Stomach (tissue), 8 donors: ENCODE measurements at regions not wholly inside any gene's neighbourhood (a gene's known extent, or its start where the extent isn't known, plus 50 kb on each side); places are given as distances from the start of the nearest gene placed in this dataset.

Experiments
- DNase-seq, 2 donors: peaks; one replicate each; pipeline versions ENCODE4 v3.0.0 to v3.0.0-alpha.2; 2013 to 2019
- H3K27ac ChIP-seq, 5 donors: fragments of 200-600 bp in 4 of 5; sonication (generic) in 4 of 5; one replicate each; pipeline ENCODE4 v1.5.1; 2013 to 2019; ENCODE audit warnings: mild to moderate bottlenecking in 1 of 5, moderate library complexity in 1 of 5
- H3K27me3 ChIP-seq, 3 donors: fragments of 200-600 bp; sonication (generic); one replicate each; pipeline ENCODE4 v1.5.1; 2017 to 2019; ENCODE audit warnings: mixed run types in 1 of 3
- H3K36me3 ChIP-seq, 4 donors: fragments of 200-600 bp; sonication (generic); 1 replicate in 3 of 4; 2 replicates in 1 of 4; pipeline ENCODE4 v1.5.1; 2016 to 2019
- H3K4me1 ChIP-seq, 4 donors: fragments of 200-600 bp; sonication (generic); one replicate each; pipeline ENCODE4 v1.5.1; 2016 to 2019
- H3K4me3 ChIP-seq, 4 donors: fragments of 200-600 bp; sonication (generic) in 3 of 4; one replicate each; pipeline ENCODE4 v1.5.1; 2016 to 2019; ENCODE audit warnings: mild to moderate bottlenecking in 1 of 4
- H3K9me3 ChIP-seq, 4 donors: fragments of 200-600 bp; sonication (generic); one replicate each; pipeline ENCODE4 v1.5.1; 2016 to 2019
- EP300 ChIP-seq: sonication (generic); formaldehyde crosslinking; IDR thresholded peaks from one replicate; pipeline ENCODE4 v1.6.1; 2017; ENCODE audit warnings: antibody characterized with exemption
- POLR2A ChIP-seq, 4 donors: fragments of 450-650 bp; IDR thresholded peaks; one replicate each; pipeline ENCODE4 v1.6.1; 2016; ENCODE audit warnings: antibody characterized with exemption in 4 of 4, control low read depth in 2 of 4, mild to moderate bottlenecking in 1 of 4, moderate library complexity in 1 of 4
- POLR2AphosphoS5 ChIP-seq, 3 donors: sonication (generic); formaldehyde crosslinking; IDR thresholded peaks; one replicate each; pipeline ENCODE4 v1.6.1; 2016; ENCODE audit warnings: antibody characterized with exemption in 3 of 3
- WGBS, 5 donors: extraction: QIAGEN DNeasy Blood & Tissue Kit in 3 of 5; methylation state at CpG; one replicate each; pipeline versions ENCODE4 v1.1.5 to v1.1.7; 2013 to 2018; 5-methylcytosine and 5-hydroxymethylcytosine counted together
- intact Hi-C: fragments of 100-400 bp; cut with DNase I; formaldehyde crosslinking; loops from one replicate; pipeline ENCODE4 v1.15.1; 2023; ENCODE audit warnings: low total_unique reads
- TF ChIP-seq, protein P1 (sequence below), 7 experiments: fragments of 450-650 bp in 4 of 7; fragments of 200-600 bp in 3 of 7; sonication (generic) in 3 of 7; IDR thresholded peaks; one replicate each; pipeline ENCODE4 v1.5.1; 2016 to 2019; ENCODE audit warnings: antibody characterized with exemption in 7 of 7, control low read depth in 2 of 7, mild to moderate bottlenecking in 1 of 7
- donor health status: healthy with polysubstance abuse.
- donor health status: Bipolar disorder and iron deficiency.
- donor health status: healthy.

DNA sequence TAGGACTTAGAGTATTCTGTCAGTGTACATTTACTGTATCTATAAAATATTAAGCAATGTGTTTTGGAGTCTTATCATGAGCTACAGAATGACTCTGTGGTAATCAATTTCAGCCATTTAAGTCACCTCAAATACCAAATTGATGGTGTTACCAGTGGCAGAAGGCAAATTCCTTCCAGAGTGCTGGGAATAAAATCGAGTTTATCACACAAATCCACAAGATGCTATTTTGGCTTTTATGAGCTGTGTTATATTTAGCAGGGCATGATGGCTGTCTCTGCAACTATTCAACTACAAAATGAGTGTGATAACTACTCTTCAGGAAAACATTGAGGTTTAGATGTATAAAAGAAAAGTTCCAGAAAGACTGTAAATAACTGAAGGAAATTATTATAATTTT is 78.2 kb downstream of the AREG start:
- WGBS, 5 donors: 68 to 73% (median 68%) methylated on average over 1 of the region's 1 CpG
- no peak for DNase-seq
- intact Hi-C loops: no loop called here
- H3K9me3 ChIP-seq: no peaks in the 10 kb centered on the region
- no peak overlapping the region for H3K4me3 ChIP-seq
- H3K27ac ChIP-seq: no peak overlapping the region
- no peak for TF ChIP-seq EP300
- no peak for TF ChIP-seq POLR2A (IDR thresholded peaks at IDR 0.05)
- TF ChIP-seq POLR2AphosphoS5 (IDR thresholded peaks at IDR 0.05): no peak
- TF ChIP-seq, protein P1, sequence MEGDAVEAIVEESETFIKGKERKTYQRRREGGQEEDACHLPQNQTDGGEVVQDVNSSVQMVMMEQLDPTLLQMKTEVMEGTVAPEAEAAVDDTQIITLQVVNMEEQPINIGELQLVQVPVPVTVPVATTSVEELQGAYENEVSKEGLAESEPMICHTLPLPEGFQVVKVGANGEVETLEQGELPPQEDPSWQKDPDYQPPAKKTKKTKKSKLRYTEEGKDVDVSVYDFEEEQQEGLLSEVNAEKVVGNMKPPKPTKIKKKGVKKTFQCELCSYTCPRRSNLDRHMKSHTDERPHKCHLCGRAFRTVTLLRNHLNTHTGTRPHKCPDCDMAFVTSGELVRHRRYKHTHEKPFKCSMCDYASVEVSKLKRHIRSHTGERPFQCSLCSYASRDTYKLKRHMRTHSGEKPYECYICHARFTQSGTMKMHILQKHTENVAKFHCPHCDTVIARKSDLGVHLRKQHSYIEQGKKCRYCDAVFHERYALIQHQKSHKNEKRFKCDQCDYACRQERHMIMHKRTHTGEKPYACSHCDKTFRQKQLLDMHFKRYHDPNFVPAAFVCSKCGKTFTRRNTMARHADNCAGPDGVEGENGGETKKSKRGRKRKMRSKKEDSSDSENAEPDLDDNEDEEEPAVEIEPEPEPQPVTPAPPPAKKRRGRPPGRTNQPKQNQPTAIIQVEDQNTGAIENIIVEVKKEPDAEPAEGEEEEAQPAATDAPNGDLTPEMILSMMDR (IDR thresholded peaks at IDR 0.05): no peak
- H3K4me1 ChIP-seq: no peaks in the 10 kb centered on the region
- no peaks in the 10 kb centered on the region for H3K36me3 ChIP-seq
- no peaks in the 10 kb centered on the region for H3K27me3 ChIP-seq

DNA sequence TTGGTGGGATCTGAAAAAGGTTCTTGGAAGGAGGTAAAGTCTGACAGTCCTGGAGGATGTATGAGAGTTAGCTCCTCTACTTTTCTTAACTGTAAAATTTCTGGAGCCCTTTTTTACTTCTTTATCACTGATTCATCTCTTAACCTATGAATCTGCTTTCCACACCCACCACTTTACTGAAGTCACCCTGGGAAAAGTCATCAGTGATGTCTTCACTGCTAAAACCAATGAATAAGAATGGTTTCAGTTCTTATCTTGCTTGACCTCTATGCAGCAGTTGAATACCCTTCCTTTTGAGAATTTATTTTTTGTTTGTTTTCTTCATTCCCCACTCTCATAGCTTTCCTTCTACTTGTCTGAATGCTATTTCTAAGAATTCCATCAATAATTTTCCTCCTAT is 80.0 kb downstream of the AREG start:
- H3K4me3 ChIP-seq: no peak overlapping the region
- TF ChIP-seq, protein P1 (IDR thresholded peaks at IDR 0.05): no peak
- TF ChIP-seq POLR2A (IDR thresholded peaks at IDR 0.05): no peak
- TF ChIP-seq EP300: no peak
- TF ChIP-seq POLR2AphosphoS5 (IDR thresholded peaks at IDR 0.05): no peak
- no peak for DNase-seq
- H3K27me3 ChIP-seq: no peaks in the 10 kb centered on the region
- intact Hi-C loops: no loop called here
- no peaks in the 10 kb centered on the region for H3K4me1 ChIP-seq
- H3K27ac ChIP-seq: no peak overlapping the region
- no peaks in the 10 kb centered on the region for H3K9me3 ChIP-seq
- no peaks in the 10 kb centered on the region for H3K36me3 ChIP-seq

DNA sequence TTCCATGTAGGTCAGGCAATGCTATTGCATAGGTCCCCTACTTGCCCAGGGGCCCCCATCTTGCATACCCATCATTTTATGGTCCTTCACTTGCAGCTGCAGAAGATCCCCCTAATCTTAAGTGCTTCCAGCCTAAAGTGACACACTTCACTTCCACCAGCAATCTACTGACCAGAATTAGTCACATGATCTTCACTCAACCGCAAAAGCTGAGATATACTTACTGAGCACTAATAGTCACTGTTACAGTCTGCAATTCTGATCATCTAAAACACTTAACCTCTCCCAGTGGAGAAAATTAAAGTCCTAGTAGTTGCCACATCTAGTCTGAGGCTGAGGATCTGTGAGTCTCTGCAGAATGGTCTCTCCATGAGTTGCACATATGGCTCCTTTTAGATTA is 82.1 kb downstream of the AREG start:
- TF ChIP-seq EP300 (no peak), POLR2A (IDR thresholded peaks at IDR 0.05) (no peak), POLR2AphosphoS5 (IDR thresholded peaks at IDR 0.05) (no peak)
- TF ChIP-seq, protein P1 (IDR thresholded peaks at IDR 0.05): no peak
- DNase-seq: no peak
- Histone ChIP-seq H3K4me1 (peaks cover 0 to 4% (median 0%) of the 10 kb centered on the region in 4 donors), H3K4me3 (no peak overlapping the region), H3K27me3 (no peaks in the 10 kb centered on the region), H3K9me3 (no peaks in the 10 kb centered on the region), H3K27ac (no peak overlapping the region), H3K36me3 (no peaks in the 10 kb centered on the region)
- intact Hi-C loops: no loop called here
- WGBS, 5 donors: 78 to 94% (median 87%) methylated on average over 1 of the region's 1 CpG

DNA sequence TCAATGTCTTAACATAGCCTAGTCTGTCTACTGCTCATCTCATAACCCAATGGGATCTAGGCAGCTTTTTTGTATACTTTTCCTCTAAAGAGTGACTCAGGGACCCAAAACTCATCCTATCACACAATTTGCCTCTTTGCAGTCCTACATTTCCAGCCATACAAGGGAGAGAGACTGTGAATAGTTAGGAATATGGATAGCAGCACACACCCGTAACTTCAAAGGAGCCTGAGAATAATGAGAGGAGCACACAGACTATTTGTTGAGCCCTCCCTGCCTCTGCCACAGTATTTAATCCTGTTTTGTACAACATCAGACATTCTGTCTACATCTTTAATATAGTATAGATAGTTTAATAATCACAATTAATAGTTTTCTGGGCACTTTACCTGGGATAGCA is 83.2 kb downstream of the AREG start:
- no peak for TF ChIP-seq POLR2A (IDR thresholded peaks at IDR 0.05)
- no peak for TF ChIP-seq EP300
- TF ChIP-seq POLR2AphosphoS5 (IDR thresholded peaks at IDR 0.05): no peak
- TF ChIP-seq, protein P1 (IDR thresholded peaks at IDR 0.05): no peak
- peaks cover 0 to 6% (median 0%) of the 10 kb centered on the region in 4 donors for H3K4me1 ChIP-seq
- DNase-seq: no peak
- intact Hi-C loops: no loop called here
- no peak overlapping the region for H3K27ac ChIP-seq
- no peaks in the 10 kb centered on the region for H3K27me3 ChIP-seq
- no peaks in the 10 kb centered on the region for H3K9me3 ChIP-seq
- 88 to 100% (median 94%) methylated on average over 1 of the region's 1 CpG for WGBS, 5 donors
- no peak overlapping the region for H3K4me3 ChIP-seq
- no peaks in the 10 kb centered on the region for H3K36me3 ChIP-seq
